GM10266 (cell line): ENCODE measurements at regions not wholly inside any gene's neighbourhood (a gene's known extent, or its start where the extent isn't known, plus 50 kb on each side); places are given as distances from the start of the nearest gene placed in this dataset.

ENCODE experiments used
- DNase-seq: peaks from one replicate; pipeline ENCODE4 v3.0.0; 2012; ENCODE audit errors: extremely low spot score
- CTCF ChIP-seq: IDR thresholded peaks from 2 replicates; pipeline ENCODE4 v1.5.1; 2012; ENCODE audit warnings: mild to moderate bottlenecking, low read depth; ENCODE audit not compliant: control insufficient read depth, insufficient read depth; ENCODE audit errors: missing control alignments

- DNase-seq, result no peak
- TF ChIP-seq CTCF, result no peak
Measured at GRCh38 chr3:61411009-61411662, 150.2 kb upstream of the PTPRG start.

- DNase-seq, result peak; percentile 27
- TF ChIP-seq CTCF, result no peak
Measured at GRCh38 chr3:61414456-61414855, 146.9 kb upstream of the PTPRG start.

GRCh38 chr3:61415201-61415600, 146.2 kb upstream of the PTPRG start:
- no peak for DNase-seq

GRCh38 chr3:61416618-61417017, 144.8 kb upstream of the PTPRG start:
- TF ChIP-seq CTCF, result no peak
- DNase-seq, result no peak

More at GRCh38 chr3:61415201-61415600, 146.2 kb upstream of the PTPRG start:
- no peak for TF ChIP-seq CTCF

GRCh38 chr3:61417352-61417751, 144.0 kb upstream of the PTPRG start:
- DNase-seq, result no peak
- no peak for TF ChIP-seq CTCF

GRCh38 chr3:61420136-61420759, 141.1 kb upstream of the PTPRG start:
- TF ChIP-seq CTCF, result no peak
- no peak for DNase-seq

- DNase-seq, result no peak
Measured at GRCh38 chr3:61422945-61423673, 138.3 kb upstream of the PTPRG start.

More at GRCh38 chr3:61422945-61423673, 138.3 kb upstream of the PTPRG start:
- no peak for TF ChIP-seq CTCF
